ENCODE measurements at regions not wholly inside any gene's neighbourhood (a gene's known extent, or its start where the extent isn't known, plus 50 kb on each side); places are given as distances from the start of the nearest gene placed in this dataset.
A peak's percentile ranks its signal among the peaks of the same experiment; 100 is the strongest.

DNA sequence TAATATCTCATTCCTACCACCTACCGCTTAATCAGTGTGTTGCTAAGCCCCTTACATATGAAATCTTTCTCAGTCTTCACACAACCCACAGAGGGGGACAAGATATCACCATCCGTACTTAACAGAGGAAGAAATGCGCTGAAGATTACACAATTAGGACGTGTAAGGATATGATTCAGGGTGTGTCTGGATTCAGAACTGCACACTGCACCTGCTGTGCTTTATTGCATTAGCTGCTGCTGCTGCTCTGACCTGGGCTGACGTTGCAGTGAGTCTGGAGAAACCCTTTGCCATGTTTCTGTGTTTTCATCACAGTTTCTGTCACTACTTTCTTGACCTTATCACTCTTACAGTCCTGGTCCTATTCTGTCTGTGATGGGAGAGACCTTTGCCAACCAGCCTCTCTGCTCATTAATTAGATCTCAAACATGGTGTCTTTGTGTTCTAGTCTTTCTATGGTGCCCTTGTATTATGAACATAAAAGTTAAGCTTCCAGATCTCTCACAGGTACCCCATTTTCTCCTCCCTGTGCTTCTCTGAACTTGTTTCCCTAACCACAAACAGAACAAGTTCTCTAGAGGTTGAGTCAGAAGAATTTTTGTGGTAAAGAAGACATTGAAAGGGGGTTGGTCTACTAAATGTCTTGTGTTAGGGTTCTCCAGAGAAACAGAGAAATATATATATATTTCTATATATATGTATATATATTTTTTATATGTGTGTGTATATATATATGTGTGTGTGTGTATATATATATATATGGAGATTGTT is 92.9 kb upstream of the CYP1B1 start:
- no peak for TF ChIP-seq CTCF (conservative IDR thresholded peaks at IDR 0.05; ENCODE audit: low read depth, low read length)
- no peak for DNase-seq (ENCODE audit: low read depth)
- H3K4me3 ChIP-seq (ENCODE audit: low read depth, low read length) = no peak overlapping the region

- no peak for TF ChIP-seq CTCF (conservative IDR thresholded peaks at IDR 0.05; ENCODE audit: low read depth, low read length)
- H3K4me3 ChIP-seq (ENCODE audit: low read depth, low read length) = no peak overlapping the region
- no peak for DNase-seq (ENCODE audit: low read depth)
Observed at GRCh38 chr2:38167968-38168350, 92.0 kb upstream of the CYP1B1 start.

GRCh38 chr2:38165698-38166097 is 89.7 kb upstream of the CYP1B1 start:
- TF ChIP-seq CTCF (conservative IDR thresholded peaks at IDR 0.05; ENCODE audit: low read depth, low read length) = no peak
- no peak overlapping the region for H3K4me3 ChIP-seq (ENCODE audit: low read depth, low read length)
- DNase-seq (ENCODE audit: low read depth) = no peak

- TF ChIP-seq CTCF (conservative IDR thresholded peaks at IDR 0.05; ENCODE audit: low read depth, low read length) = no peak
- peak; percentile 78 for DNase-seq (ENCODE audit: low read depth)
- H3K4me3 ChIP-seq (ENCODE audit: low read depth, low read length) = no peak overlapping the region
Observed at GRCh38 chr2:38164881-38165280, 88.9 kb upstream of the CYP1B1 start.

DNA sequence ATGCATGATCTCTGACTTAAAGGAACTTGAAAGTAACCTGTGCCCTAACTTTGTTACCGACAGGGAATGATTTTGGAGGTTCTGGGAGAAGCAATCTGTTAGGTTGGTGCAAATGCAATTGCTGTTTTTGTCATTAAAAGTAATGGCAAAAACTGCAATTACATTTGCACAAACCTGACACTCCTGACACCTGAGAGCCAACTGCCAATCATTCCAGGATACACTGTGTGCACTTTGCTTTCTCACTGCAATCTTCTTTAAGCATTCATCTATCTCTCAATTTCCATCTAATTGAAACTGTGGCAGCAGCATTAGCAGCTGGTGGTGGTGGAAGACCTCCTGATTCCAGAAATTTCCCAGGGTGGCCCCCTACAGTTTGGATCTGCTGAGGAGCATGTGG is 87.6 kb upstream of the CYP1B1 start:
- H3K4me3 ChIP-seq (ENCODE audit: low read depth, low read length) = no peak overlapping the region
- no peak for DNase-seq (ENCODE audit: low read depth)
- TF ChIP-seq CTCF (conservative IDR thresholded peaks at IDR 0.05; ENCODE audit: low read depth, low read length) = no peak

DNA sequence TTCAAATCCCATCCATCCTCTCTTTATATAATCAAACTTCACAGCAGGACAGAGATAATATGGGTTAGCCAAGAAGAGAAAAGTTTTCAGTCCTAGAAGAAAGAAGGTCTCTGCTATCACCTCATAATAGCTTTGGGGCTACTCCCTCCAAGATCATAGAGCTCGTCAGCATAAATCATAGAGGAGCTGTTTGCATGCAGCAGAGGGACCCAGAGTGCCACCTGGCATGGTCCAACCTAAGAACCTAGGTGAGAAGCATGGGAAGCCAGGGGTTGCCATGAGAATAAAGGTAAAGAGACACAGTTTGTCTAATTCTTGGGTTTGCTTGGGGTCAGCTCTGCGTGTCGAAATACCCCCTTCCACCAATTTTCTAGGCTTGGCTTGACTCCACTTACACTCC is 87.1 kb upstream of the CYP1B1 start:
- peak; percentile 19 for TF ChIP-seq CTCF (conservative IDR thresholded peaks at IDR 0.05; ENCODE audit: low read depth, low read length)
- no peak for DNase-seq (ENCODE audit: low read depth)
- H3K4me3 ChIP-seq (ENCODE audit: low read depth, low read length) = no peak overlapping the region

- H3K4me3 ChIP-seq (ENCODE audit: low read depth, low read length) = no peak overlapping the region
- no peak for DNase-seq (ENCODE audit: low read depth)
- TF ChIP-seq CTCF (conservative IDR thresholded peaks at IDR 0.05; ENCODE audit: low read depth, low read length) = no peak
Observed at GRCh38 chr2:38160516-38160915, 84.6 kb upstream of the CYP1B1 start.
